Spinal cord (tissue), 9 donors: ENCODE measurements at regions not wholly inside any gene's neighbourhood (a gene's known extent, or its start where the extent isn't known, plus 50 kb on each side); places are given as distances from the start of the nearest gene placed in this dataset.

ENCODE experiments used
- DNase-seq, 6 donors: peaks; one replicate each; pipeline versions ENCODE4 v3.0.0 to v3.0.0-alpha.2; 2013 to 2015; ENCODE audit warnings: low spot score in 6 of 6, low read depth in 4 of 6
- H3K27ac ChIP-seq: one replicate; pipeline ENCODE4 v1.5.1; 2013; ENCODE audit warnings: low read depth, low read length, control low read depth
- H3K27me3 ChIP-seq: one replicate; pipeline ENCODE4 v1.6.1; 2013; ENCODE audit warnings: low read length; ENCODE audit not compliant: control insufficient read depth, insufficient read depth
- H3K36me3 ChIP-seq: one replicate; pipeline ENCODE4 v1.6.1; 2013; ENCODE audit warnings: low read length; ENCODE audit not compliant: control insufficient read depth, insufficient read depth
- H3K4me1 ChIP-seq: one replicate; pipeline ENCODE4 v1.6.1; 2013; ENCODE audit warnings: low read length; ENCODE audit not compliant: control insufficient read depth, insufficient read depth
- H3K4me3 ChIP-seq: one replicate; pipeline ENCODE4 v1.5.1; 2013; ENCODE audit warnings: low read depth, low read length, control low read depth
- H3K9me3 ChIP-seq: one replicate; pipeline ENCODE4 v1.6.1; 2013; ENCODE audit warnings: low read length; ENCODE audit not compliant: control insufficient read depth, insufficient read depth
- WGBS: methylation state at CpG from one replicate; pipeline ENCODE4 v1.1.5; 2013; ENCODE audit warnings: missing lambda C conversion rate; ENCODE audit not compliant: insufficient coverage; 5-methylcytosine and 5-hydroxymethylcytosine counted together
- donor health status: healthy.

GRCh38 chr6:22925304-22925835 is 356.0 kb downstream of the HDGFL1 start:
- Histone ChIP-seq H3K27ac (no peak overlapping the region), H3K27me3 (no peaks in the 10 kb centered on the region), H3K36me3 (no peaks in the 10 kb centered on the region), H3K4me3 (no peak overlapping the region), H3K9me3 (no peaks in the 10 kb centered on the region), H3K4me1 (no peaks in the 10 kb centered on the region)
- WGBS = no CpG with 5 or more reads among the region's 2 CpGs
- no peak for DNase-seq

GRCh38 chr6:22925920-22926789 is 356.8 kb downstream of the HDGFL1 start:
- Histone ChIP-seq H3K36me3 (no peaks in the 10 kb centered on the region), H3K4me1 (no peaks in the 10 kb centered on the region), H3K9me3 (no peaks in the 10 kb centered on the region), H3K27me3 (no peaks in the 10 kb centered on the region), H3K4me3 (no peak overlapping the region), H3K27ac (no peak overlapping the region)
- no peak for DNase-seq
- 56% methylated on average over 3 of the region's 4 CpGs for WGBS

- WGBS = no CpG with 5 or more reads among the region's 2 CpGs
- Histone ChIP-seq H3K4me1 (no peaks in the 10 kb centered on the region), H3K4me3 (no peak overlapping the region), H3K27ac (no peak overlapping the region), H3K27me3 (no peaks in the 10 kb centered on the region), H3K36me3 (no peaks in the 10 kb centered on the region), H3K9me3 (no peaks in the 10 kb centered on the region)
- peak in 2 of 6 donors; percentile 53 to 83 for DNase-seq
Observed at GRCh38 chr6:22926790-22927354, 357.5 kb downstream of the HDGFL1 start.

GRCh38 chr6:22928775-22929174 is 359.4 kb downstream of the HDGFL1 start:
- 88% methylated on average over 1 of the region's 2 CpGs for WGBS
- no peaks in the 10 kb centered on the region for H3K27me3 ChIP-seq
- no peaks in the 10 kb centered on the region for H3K36me3 ChIP-seq
- no peak overlapping the region for H3K4me3 ChIP-seq
- H3K9me3 ChIP-seq = no peaks in the 10 kb centered on the region
- H3K27ac ChIP-seq = no peak overlapping the region
- no peak for DNase-seq
- H3K4me1 ChIP-seq = no peaks in the 10 kb centered on the region

GRCh38 chr6:22929311-22929985 is 360.1 kb downstream of the HDGFL1 start:
- Histone ChIP-seq H3K9me3 (no peaks in the 10 kb centered on the region), H3K27ac (no peak overlapping the region), H3K27me3 (no peaks in the 10 kb centered on the region), H3K4me3 (no peak overlapping the region), H3K4me1 (no peaks in the 10 kb centered on the region), H3K36me3 (no peaks in the 10 kb centered on the region)
- DNase-seq = peak in 1 of 6 donors; percentile 54
- WGBS = 61% methylated on average over 2 of the region's 4 CpGs

- Histone ChIP-seq H3K4me3 (no peak overlapping the region), H3K9me3 (no peaks in the 10 kb centered on the region), H3K36me3 (no peaks in the 10 kb centered on the region), H3K4me1 (no peaks in the 10 kb centered on the region), H3K27me3 (no peaks in the 10 kb centered on the region), H3K27ac (no peak overlapping the region)
- no peak for DNase-seq
- 97% methylated on average over 5 of the region's 6 CpGs for WGBS
Observed at GRCh38 chr6:22940581-22941290, 371.4 kb downstream of the HDGFL1 start.

- no CpG with 5 or more reads among the region's 2 CpGs for WGBS
- Histone ChIP-seq H3K9me3 (no peaks in the 10 kb centered on the region), H3K27ac (no peak overlapping the region), H3K4me1 (no peaks in the 10 kb centered on the region), H3K27me3 (no peaks in the 10 kb centered on the region), H3K4me3 (no peak overlapping the region), H3K36me3 (no peaks in the 10 kb centered on the region)
- DNase-seq = no peak
Observed at GRCh38 chr6:22942403-22942802, 373.0 kb downstream of the HDGFL1 start.

- no peak for DNase-seq
- H3K4me3 ChIP-seq = no peak overlapping the region
- no peaks in the 10 kb centered on the region for H3K4me1 ChIP-seq
- no peaks in the 10 kb centered on the region for H3K27me3 ChIP-seq
- no CpG with 5 or more reads among the region's 2 CpGs for WGBS
- no peak overlapping the region for H3K27ac ChIP-seq
- H3K36me3 ChIP-seq = no peaks in the 10 kb centered on the region
- no peaks in the 10 kb centered on the region for H3K9me3 ChIP-seq
Observed at GRCh38 chr6:22943327-22943726, 374.0 kb downstream of the HDGFL1 start.

GRCh38 chr6:22949967-22950366 is 380.6 kb downstream of the HDGFL1 start:
- DNase-seq = no peak
- Histone ChIP-seq H3K27ac (no peak overlapping the region), H3K36me3 (no peaks in the 10 kb centered on the region), H3K4me1 (no peaks in the 10 kb centered on the region), H3K27me3 (no peaks in the 10 kb centered on the region), H3K4me3 (no peak overlapping the region), H3K9me3 (no peaks in the 10 kb centered on the region)
- WGBS = no CpG with 5 or more reads among the region's 1 CpG
